HS-27A (cell line): ENCODE measurements at regions not wholly inside any gene's neighbourhood (a gene's known extent, or its start where the extent isn't known, plus 50 kb on each side); places are given as distances from the start of the nearest gene placed in this dataset.

Experiments used
- DNase-seq: peaks from one replicate; pipeline ENCODE4 v3.0.0-alpha.2; 2012; ENCODE audit warnings: low read depth, missing footprints

- DNase-seq = no peak
These were observed 497.4 kb downstream of the ETS1 start for GRCh38 chr11:128089962-128090361.

- DNase-seq = no peak
These were observed 500.6 kb downstream of the ETS1 start for GRCh38 chr11:128086794-128087193.

- DNase-seq = no peak
These were observed 502.1 kb downstream of the ETS1 start for GRCh38 chr11:128085276-128085675.

GRCh38 chr11:128082574-128082973, 504.8 kb downstream of the ETS1 start:
- no peak for DNase-seq

- no peak for DNase-seq
These were observed 517.7 kb downstream of the ETS1 start for GRCh38 chr11:128069665-128070064.

GRCh38 chr11:128067780-128068179, 519.6 kb downstream of the ETS1 start:
- no peak for DNase-seq

- DNase-seq = no peak
These were observed 521.0 kb downstream of the ETS1 start for GRCh38 chr11:128066399-128066798.

- no peak for DNase-seq
These were observed 526.0 kb downstream of the ETS1 start for GRCh38 chr11:128061281-128061871.

- DNase-seq = no peak
These were observed 528.7 kb downstream of the ETS1 start for GRCh38 chr11:128058580-128059208.

- no peak for DNase-seq
These were observed 529.5 kb downstream of the ETS1 start for GRCh38 chr11:128057786-128058395.

GRCh38 chr11:128055576-128056217, 531.7 kb downstream of the ETS1 start:
- DNase-seq = no peak

GRCh38 chr11:128053981-128054931, 533.1 kb downstream of the ETS1 start:
- no peak for DNase-seq

GRCh38 chr11:128052912-128053641, 534.3 kb downstream of the ETS1 start:
- no peak for DNase-seq

GRCh38 chr11:128048121-128048520, 539.2 kb downstream of the ETS1 start:
- no peak for DNase-seq

GRCh38 chr11:128047026-128047425, 540.3 kb downstream of the ETS1 start:
- DNase-seq = no peak

- no peak for DNase-seq
These were observed 541.1 kb downstream of the ETS1 start for GRCh38 chr11:128046213-128046612.

GRCh38 chr11:128045094-128045725, 542.1 kb downstream of the ETS1 start:
- no peak for DNase-seq

GRCh38 chr11:128042290-128042751, 545.0 kb downstream of the ETS1 start:
- no peak for DNase-seq

- DNase-seq = no peak
These were observed 546.8 kb downstream of the ETS1 start for GRCh38 chr11:128040603-128041002.

GRCh38 chr11:128039140-128040021, 548.0 kb downstream of the ETS1 start:
- DNase-seq = no peak
